Glomerular endothelial cell (primary cell): ENCODE measurements at regions not wholly inside any gene's neighbourhood (a gene's known extent, or its start where the extent isn't known, plus 50 kb on each side); places are given as distances from the start of the nearest gene placed in this dataset.
"Not testable (repeated sequence)": the region's sequence is repeated elsewhere in the genome, so short reads cannot be mapped to it uniquely, and the experiment has no call there.

Experiments used
- DNase-seq: peaks from one replicate; pipeline ENCODE4 v3.0.0-alpha.2; 2011; ENCODE audit warnings: low read depth, low spot score; ENCODE audit errors: extremely low read depth

- no peak for DNase-seq
Measured at GRCh38 chr16:73108195-73108963, 60.5 kb upstream of the ZFHX3 start.

- no peak for DNase-seq
Measured at GRCh38 chr16:73107371-73107770, 59.4 kb upstream of the ZFHX3 start.

GRCh38 chr16:73106329-73107034 lies 58.6 kb upstream of the ZFHX3 start:
- no peak for DNase-seq

GRCh38 chr16:73101568-73101967 lies 53.6 kb upstream of the ZFHX3 start:
- DNase-seq, result no peak

GRCh38 chr16:73099601-73100000 lies 51.7 kb upstream of the ZFHX3 start:
- DNase-seq, result not testable (repeated sequence)
